NCI-H1930 (cell line): ENCODE measurements at regions not wholly inside any gene's neighbourhood (a gene's known extent, or its start where the extent isn't known, plus 50 kb on each side); places are given as distances from the start of the nearest gene placed in this dataset.

Source experiments
- DNase-seq, 2 experiments: peaks; one replicate each; lab custom pipeline; 2025; lab: John Stamatoyannopoulos, UW

DNA sequence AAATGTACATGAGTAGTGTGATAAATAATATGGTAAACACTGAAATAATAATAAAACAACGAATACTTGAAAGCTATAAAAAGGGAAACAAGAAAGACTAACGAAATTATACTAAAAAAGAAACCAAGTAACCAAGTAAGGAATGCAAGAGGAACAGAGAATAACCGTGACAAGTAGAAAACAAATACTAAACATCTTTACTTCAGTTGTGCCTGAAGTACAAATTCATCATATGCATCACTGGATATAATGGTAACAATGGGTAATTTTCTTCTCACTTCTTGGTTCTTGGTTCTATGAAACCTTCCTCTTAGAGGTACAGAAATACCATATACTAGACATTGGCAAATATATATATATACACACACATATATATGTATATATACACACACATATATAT is 1093.6 kb upstream of the B3GALT2 start:
- DNase-seq: no peak

DNA sequence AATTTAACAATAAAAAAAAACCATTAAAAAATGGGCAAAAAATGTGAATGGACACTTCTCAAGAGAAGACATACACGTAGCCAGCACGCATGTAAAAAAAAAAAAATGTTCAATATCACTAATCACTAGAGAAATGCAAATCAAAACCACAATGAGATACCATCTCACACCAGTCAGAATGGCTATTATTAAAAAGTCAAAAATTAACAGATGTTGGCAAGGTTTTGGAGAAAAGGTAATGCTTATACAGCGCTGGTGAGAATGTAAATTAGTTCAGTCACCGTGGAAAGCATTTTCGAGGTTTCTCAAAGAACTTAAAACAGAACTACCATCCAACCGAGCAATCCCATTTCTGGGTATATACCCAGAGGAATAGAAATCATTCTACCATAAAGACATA is 1091.5 kb upstream of the B3GALT2 start:
- DNase-seq: no peak

DNA sequence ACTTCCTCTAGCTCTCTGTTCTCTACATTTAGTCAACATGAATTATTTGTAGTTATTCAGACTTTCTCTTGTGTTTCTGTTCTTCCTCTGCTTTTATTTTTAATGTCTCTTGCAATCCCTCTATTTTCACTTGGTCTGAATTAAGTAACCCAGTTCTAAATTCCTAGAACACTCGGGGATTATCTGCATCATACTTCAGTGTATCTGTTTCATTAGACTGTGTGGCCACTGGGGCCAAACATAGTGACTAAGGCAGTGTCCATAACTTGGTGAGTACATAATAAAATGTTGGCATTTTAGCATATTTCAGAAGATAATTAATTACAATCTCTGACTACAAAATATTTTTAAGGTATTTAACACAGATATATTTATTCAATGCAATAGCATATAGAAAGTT is 1087.2 kb upstream of the B3GALT2 start:
- DNase-seq: no peak

DNA sequence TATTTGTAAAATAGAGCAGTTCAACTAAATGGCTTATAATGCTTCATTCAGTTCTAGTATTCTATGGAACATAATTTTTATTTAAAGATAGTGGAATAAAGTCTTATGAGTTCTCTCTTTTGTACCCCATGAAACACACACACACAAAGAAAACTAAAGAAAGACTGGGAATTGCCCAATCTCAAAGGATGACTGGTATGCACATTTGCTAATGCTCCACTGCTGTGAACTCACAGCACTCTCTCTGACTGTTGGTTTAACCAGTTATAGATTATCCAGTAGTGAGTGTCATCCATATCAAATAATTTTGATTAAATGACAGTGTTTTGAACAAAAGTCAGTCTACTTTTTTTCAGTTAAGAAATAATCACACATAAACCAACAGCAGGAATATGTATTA is 1082.4 kb upstream of the B3GALT2 start:
- no peak for DNase-seq

DNA sequence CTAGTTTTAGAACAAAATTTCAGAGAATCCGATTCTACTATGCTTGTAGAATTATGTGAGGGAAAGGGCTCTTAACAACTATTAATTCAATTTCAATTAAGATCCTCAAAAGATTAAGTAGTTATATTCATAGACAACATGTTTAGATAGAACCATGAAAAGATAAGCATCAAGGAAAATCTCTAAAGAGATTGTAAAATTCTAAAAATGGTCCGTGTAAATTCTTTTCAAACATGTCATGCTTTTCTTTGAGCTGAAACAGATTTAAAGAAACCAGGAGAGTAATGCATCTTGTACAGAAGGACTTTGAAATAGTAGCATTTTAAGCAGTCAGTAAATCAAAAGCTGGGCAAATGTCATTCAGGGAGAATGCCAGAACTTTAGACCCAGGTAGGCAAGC is 1080.6 kb upstream of the B3GALT2 start:
- no peak for DNase-seq

DNA sequence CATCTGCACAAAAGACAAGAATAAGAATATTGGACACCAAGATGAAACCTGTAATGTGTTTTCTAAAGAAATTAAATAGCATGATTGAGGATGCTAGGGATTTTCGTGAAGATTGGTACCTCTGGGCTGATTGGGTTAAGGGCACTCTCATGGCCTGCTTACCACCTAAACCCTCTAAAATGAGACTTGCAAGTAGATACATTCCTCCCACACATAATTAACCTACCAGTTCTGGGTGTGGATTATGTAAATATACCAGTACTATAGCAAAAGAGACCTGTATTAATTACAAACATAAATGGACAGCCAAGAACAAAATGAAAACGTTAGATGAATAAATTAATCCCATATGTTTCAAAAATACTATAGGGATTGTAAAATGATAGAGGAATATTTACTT is 1069.6 kb upstream of the B3GALT2 start:
- no peak for DNase-seq

DNA sequence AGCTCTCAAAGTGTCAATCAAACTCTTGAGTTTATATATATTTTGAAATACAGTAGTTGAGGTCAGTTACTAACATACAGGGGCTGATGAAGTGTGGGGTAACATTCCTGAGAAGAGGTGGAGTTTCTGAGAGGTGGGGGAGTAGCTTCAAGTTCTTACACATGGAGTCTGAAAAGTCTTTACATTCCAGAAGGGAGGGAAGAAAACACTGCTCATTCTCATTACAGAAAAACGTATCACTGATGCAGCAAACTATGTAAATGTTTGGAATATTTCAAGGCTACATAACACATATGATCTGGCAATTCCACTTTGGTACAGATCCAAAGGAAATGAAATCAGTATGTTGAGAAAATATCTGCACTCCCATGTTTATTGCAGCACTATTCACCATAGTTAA is 1065.8 kb upstream of the B3GALT2 start:
- no peak for DNase-seq

DNA sequence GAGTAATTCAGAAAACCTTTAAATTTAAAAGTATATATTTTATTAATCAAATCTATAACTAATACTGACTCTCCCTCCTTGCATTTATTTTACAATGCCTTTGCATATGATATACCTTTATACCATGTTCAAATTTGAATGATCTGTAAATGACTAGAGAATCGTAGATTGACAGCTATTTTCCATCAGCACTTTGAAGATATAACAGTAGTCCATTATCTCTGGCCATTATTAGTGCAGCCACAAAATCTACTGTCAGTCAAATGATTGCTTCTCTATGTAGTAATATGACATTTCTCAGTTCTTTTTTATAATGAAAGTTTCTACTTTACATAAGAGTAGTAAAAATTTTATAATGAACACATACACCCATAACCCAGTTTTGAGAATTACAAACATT is 1054.8 kb upstream of the B3GALT2 start:
- DNase-seq: no peak

DNA sequence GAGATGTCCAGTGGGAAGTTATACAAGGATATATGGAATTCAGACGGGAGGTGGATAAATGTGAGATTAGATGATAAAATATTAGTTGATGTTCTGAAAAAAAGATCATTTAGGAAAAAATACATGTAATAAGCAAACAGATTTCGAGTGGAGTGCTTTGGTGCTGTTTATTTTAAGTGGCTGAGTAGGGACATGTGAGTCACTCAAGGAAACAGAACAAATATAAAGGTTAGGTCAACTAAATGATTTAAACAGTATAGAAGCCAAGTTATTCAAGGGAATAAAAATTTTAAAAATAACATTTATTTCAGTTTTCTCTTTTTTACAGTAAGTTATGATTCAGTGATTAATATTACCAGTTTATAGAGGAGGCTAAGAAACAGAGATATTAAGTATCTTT is 1046.7 kb upstream of the B3GALT2 start:
- DNase-seq: no peak

DNA sequence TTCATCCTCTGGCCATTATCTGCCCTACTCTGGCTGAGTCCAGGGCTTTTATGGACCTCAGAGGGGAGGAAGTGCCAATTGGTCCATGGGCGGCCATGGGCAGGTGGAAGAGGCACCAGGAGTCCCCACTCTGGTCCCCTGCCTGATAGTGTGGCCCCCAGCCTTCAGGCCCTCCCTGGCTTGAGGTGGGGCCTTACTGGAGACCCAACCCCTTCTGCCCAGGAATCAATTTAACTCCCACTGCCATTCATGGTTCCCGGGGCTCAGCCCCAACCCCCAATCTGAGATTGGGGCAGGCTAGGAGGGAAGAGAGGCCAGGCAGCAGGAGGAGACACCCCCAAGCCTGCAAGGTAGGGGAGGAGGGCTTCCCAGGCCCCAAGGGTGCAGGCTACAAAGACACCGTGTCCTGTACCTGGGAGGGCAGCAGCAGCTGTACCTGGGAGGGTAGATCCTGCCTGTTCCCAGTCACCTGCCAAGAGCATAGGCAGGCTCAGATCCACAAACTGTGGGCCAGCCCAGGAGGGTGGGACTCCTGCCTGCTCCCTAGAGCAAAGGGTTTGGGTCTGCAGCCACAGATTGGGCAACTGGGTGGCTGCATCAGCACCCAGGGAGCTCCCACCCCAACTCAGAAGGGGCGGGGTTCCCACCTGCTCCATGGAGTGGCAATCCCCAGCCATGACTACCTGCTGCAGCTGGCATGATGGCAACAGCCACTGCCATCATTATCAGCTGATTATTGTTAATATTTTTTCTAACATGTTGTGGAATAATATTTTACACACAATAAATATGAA is 1044.1 kb upstream of the B3GALT2 start:
- DNase-seq: no peak

DNA sequence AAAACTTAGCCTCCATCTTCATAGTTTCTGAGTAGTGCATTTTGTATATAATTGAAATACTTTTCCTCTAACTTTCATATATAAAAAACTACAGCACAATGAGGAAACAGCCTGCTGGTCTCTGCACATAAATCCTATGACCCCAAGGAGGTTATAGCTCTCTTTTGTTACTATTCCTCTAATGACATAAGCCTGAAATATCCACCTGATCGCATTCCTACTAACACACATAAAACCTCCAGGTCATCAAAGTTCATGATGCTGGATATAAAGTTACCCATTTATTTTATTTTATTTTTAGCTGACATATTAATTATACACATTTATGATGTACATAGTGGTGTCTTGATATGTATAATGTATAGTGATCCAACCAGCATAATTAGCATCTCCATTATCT is 1042.0 kb upstream of the B3GALT2 start:
- no peak for DNase-seq

DNA sequence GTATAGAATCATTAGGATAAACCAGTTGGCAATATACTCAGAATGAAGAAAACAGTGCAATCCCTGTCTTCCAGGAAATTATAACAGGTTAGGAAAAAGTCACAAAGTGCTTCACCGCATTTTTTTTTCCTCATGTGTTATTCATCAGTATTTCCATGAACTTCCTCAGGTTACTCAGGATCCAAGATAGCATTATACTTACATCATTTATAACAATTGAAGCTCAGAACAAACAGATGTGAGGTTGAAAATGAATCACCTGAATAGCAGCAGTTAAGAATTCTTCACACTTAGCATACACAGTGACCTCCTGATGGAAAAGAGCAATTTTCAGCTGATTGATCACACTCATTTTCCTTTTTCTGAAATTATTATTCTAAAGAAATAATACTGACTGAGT is 1040.7 kb upstream of the B3GALT2 start:
- DNase-seq: no peak

DNA sequence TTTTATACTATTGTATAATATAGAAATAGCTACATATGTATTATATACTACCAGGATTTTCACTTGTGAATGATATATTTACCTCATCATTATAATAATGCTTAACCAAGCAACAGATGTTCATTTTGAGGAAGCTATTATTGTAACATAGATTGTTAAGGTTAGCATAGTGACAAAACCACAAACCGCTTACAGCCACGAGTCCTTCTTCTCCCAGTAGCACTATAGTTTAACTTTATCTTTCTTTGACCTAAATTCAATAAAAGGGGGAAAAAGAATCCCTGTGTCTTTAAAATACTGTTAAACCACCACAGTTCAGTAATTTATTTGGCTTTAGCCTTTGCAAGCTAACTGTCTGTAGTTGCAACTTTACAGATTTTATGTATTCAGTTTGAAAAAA is 1039.4 kb upstream of the B3GALT2 start:
- DNase-seq: no peak

DNA sequence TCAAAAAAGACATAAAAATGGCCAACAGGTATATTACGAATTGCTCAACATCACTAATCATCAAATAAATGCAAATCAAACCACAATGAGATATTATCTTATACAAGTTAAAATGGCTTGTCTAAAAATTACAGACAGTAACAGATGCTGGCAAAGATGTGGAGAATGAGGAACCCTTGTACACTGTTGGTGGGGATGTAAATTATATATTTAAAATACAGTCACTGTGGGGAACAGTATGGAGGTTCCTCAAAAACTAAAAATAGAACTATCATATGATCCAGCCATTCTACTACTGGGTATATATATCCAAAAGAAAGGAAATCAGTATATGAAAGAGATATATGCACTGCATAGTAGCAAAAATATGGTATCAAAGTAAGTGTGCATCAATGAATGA is 1037.2 kb upstream of the B3GALT2 start:
- DNase-seq: no peak

DNA sequence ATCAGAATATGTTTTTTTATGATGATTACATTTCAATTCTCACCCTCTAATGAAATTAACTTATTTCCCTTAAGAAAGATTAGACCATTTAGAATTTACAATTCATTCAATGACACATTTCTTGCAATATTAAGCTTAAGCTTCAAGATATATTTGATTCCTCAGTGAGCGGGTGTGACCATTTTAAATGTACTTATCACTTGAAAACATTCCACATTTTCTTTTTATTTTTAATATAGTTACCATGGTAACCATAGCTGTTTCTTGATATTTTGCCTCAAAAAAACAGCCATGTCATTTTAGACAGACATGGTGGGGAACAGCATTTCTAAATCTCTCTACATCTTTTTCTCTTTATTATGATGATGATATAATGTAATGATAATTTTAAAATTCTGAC is 1029.0 kb upstream of the B3GALT2 start:
- no peak for DNase-seq

DNA sequence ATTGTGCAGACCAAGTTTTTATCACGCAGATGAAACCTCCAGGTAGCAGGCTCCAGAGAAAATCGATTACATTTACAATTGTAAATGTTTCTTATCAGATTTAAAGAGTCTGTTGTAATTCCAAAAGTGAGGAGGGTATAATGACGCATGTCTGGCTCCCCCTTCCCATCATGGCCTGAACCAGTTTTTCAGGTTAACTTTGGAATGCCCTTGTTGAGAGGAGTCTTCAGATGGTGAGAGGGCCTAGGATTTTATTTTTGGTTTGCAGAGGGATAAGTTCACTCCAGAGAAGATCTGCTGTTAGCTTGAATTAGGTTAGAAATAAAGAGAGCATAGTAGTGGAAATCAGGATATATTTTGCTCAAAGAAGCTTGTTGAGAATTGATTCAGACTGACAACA is 1028.3 kb upstream of the B3GALT2 start:
- DNase-seq: no peak

DNA sequence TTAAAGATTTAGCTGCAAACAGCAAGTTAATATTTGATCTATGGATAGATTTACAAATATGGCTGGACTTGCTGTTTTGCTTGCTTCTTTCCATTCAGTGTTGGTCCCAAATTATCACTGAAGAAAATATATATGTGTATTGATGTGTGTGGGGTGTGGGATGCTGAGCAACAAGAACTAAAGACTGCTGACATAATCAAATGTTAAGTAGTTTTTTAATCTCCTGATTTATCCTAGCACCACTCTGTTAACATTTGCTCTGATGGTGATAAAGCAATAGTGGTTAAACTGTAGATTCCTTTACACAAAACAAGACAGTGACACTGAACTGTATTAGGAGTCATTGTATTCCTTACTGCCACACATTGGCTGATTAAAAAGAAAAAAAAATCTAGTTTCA is 1023.5 kb upstream of the B3GALT2 start:
- DNase-seq: no peak

DNA sequence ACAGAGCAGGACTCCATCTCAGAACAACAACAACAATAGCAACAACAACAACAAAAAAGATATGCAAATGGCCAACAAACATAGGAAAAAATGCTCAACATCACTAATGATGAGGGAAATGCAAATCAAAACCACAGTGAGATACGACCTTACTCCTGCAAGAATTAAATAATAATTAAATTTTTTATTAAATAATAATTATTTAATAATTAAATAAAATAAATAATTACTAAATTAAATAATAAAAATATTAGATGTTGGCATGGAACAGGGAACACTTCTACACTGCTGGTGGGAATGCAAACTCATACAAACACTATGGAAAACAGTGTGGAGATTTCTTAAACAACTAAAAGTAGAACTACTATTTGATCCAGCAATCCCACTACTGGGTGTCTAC is 1022.3 kb upstream of the B3GALT2 start:
- DNase-seq: no peak

DNA sequence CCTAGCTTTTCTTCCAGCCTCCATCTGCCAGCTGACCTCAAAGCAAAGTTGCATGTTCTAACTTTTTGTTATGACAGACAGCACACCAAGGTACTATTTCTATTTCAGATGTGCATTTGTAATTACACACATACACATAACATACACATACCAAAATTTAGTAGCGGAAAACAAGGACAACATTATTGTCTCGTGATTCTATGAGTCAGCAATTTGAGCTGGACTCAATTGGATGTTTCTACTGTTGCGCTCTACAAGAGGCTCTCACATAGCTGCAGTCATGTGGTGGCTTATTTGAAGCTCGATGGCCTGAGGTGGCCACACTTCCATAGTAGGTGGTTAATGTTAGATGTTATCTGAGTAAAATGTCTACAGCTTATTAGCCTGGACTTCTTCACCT is 1010.1 kb upstream of the B3GALT2 start:
- DNase-seq: no peak

DNA sequence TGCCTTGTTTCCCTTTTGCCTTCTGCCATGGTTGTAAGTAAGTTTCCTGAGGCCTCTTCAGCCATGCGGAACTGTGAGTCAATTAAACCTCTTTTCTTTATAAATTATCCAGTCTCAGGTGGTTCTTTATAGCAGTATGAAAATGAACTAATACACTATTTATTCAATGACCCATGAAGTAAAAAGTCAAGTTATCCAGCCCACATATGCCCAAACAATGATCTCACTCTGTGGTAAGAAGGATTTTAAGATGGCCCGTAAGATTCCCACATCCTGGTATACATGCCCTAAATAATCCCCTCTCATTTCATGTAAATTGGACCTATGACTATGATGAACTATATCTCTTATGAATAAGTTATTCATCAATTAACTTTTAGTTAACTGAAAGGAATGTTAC is 1008.3 kb upstream of the B3GALT2 start:
- DNase-seq: no peak

DNA sequence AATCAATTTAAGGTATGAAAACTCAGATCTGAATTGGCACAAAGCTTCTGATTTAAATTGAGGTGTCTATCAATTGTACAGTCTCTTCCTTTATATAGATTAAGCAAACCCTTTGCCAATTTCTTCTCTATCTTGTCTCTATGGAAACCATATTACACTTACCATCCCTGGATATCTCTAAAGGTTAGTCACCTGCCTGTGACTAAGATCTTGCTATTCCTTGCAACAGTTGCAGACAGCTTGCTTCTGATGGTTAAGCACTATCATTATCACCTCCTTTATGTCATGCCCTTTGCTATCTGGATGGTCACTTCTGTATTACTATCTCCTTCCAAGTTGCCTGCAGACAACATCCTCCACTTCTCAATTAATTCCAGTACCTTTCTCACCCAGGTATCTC is 998.6 kb upstream of the B3GALT2 start:
- DNase-seq: no peak

DNA sequence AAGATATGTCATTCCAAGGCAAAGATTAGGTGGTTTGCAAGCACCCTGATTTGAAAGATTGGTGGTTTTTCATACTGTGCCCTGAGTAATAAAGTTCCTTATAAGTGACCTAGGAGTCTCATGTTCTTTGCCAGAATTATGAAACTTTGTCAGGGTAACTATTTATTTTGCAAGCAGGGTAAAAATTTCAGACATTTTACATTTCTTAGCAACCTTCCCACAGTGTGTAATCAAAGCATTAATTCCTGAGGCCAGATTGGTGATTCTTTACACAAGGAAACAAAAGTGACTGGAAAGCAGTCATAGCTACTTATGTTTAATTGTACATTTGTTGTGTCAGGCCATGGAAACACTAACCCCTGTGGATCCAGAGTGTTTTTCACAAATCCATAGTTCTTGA is 998.0 kb upstream of the B3GALT2 start:
- DNase-seq: no peak

DNA sequence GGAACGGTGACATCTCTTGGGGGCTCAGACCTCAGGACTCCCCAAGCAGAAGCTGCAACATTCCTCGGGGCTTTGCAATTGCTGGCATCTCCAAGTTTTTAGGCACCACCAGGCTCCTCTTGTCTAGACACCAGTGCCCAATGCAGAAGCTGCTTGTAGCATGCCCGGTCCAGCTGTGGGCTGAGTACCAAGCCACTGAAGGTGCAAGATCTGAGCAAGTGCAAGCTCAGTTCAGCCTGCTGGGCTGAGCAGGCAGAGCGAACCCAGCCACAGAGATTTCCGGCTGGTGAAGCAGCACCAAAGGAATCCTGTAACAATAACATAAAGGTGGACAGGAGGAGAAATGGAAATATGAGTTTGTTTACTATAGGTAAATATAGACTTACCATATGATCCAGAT is 995.4 kb upstream of the B3GALT2 start:
- DNase-seq: no peak

DNA sequence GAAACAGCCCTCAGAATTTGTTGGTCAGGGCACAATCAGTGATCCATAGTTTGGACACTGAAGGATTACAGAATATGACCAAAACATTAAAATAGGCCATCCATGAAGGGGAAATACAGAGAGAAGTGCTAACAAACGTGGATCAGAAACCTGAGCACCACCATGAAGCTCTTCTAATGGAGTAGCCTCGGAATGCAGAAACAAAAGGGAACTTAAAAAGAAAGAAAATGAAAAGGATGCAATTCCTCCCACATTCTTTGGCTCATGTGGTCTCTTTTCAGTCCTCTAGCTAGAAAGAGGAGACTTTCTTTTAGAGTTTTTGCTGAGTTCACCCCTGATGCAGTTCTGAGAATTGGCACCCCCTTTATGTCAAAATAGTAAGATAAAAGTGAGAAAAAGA is 989.8 kb upstream of the B3GALT2 start:
- no peak for DNase-seq

DNA sequence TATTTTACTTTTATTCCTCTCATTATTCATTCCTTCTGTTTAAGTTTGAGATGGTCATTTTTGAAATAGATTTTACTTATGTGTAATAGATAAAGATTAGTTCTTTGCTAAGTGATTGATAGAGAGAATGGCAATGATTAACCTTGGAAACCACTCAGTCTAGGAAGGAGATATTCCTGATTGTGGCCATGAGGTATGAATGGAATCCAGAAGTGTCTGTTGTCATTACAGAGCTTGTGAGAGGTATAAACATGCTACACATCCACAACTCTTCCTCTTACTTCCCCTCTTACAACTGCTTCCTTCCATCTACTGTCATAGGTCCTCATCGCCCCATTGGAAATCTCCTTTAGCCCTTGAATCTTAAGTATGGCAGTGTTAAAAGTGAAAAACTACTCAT is 988.8 kb upstream of the B3GALT2 start:
- DNase-seq: no peak
